K562 (cell line): ENCODE measurements at regions not wholly inside any gene's neighbourhood (a gene's known extent, or its start where the extent isn't known, plus 50 kb on each side); places are given as distances from the start of the nearest gene placed in this dataset.

Experiments
- ATF3 ChIP-seq, 2 experiments: fragments of 450-650 bp in 1 of 2; sonication (generic) in 1 of 2; formaldehyde crosslinking in 1 of 2; IDR thresholded peaks in 1 of 2; conservative IDR thresholded peaks in 1 of 2; 2 replicates each; pipeline versions ENCODE4 v1.6.1 to v1.8.1; 2016 to 2023; ENCODE audit warnings: mild to moderate bottlenecking in 2 of 2, moderate library complexity in 2 of 2, inconsistent platforms in 1 of 2, missing genetic modification reagents in 1 of 2
- CTCF ChIP-seq, 3 experiments: IDR thresholded peaks in 2 of 3; conservative IDR thresholded peaks in 1 of 3; 2 replicates each; pipeline ENCODE4 v1.5.1; 2011 to 2012; ENCODE audit warnings: low read length in 3 of 3, mild to moderate bottlenecking in 3 of 3, control low read depth in 2 of 3, improper control_type of control experiment in 1 of 3, inconsistent platforms in 1 of 3, low read depth in 1 of 3, mixed read lengths in 1 of 3, moderate library complexity in 1 of 3; ENCODE audit not compliant: insufficient read depth in 2 of 3
- E2F5 ChIP-seq: sonication (generic); formaldehyde crosslinking; IDR thresholded peaks from 2 replicates; pipeline ENCODE4 v1.8.0; 2022; ENCODE audit warnings: mild to moderate bottlenecking, missing genetic modification reagents
- FIP1L1 ChIP-seq: fragments of 200-400 bp; formaldehyde crosslinking; IDR thresholded peaks from 2 replicates; pipeline ENCODE4 v1.6.1; 2018; ENCODE audit warnings: mild to moderate bottlenecking, low read depth, low read length; ENCODE audit not compliant: poor library complexity, severe bottlenecking
- KDM1A ChIP-seq, 2 experiments: fragments of 450-650 bp; IDR thresholded peaks; 2 replicates each; pipeline ENCODE4 v1.6.1; 2016; ENCODE audit warnings: mild to moderate bottlenecking in 2 of 2
- KDM4B ChIP-seq, 2 experiments: fragments of 450-650 bp in 1 of 2; sonication (generic) in 1 of 2; IDR thresholded peaks; 2 replicates each; pipeline ENCODE4 v1.6.1; 2016 to 2017; ENCODE audit warnings: borderline replicate concordance in 2 of 2, antibody characterized with exemption in 1 of 2, low read depth in 1 of 2, mild to moderate bottlenecking in 1 of 2
- MEIS2 ChIP-seq: fragments of 450-650 bp; IDR thresholded peaks from 2 replicates; pipeline ENCODE4 v1.6.1; 2014; ENCODE audit warnings: mild to moderate bottlenecking; ENCODE audit not compliant: partially characterized antibody
- REST ChIP-seq, 2 experiments: fragments of 450-650 bp; formaldehyde crosslinking in 1 of 2; IDR thresholded peaks; 2 replicates each; pipeline versions ENCODE4 v1.4.0 to v1.6.1; 2014 to 2020; ENCODE audit warnings: mild to moderate bottlenecking in 2 of 2, borderline replicate concordance in 1 of 2, low read depth in 1 of 2
- RFX1 ChIP-seq: fragments of 450-650 bp; IDR thresholded peaks from 2 replicates; pipeline ENCODE4 v1.6.1; 2016; ENCODE audit warnings: mild to moderate bottlenecking, moderate library complexity
- SIN3A ChIP-seq, 2 experiments: fragments of 150-350 bp in 1 of 2; IDR thresholded peaks; 2 replicates each; pipeline ENCODE4 v1.6.1; 2011 to 2016; ENCODE audit warnings: borderline replicate concordance in 2 of 2, low read depth in 2 of 2, low read length in 2 of 2, mild to moderate bottlenecking in 2 of 2, moderate library complexity in 2 of 2; ENCODE audit not compliant: control insufficient read depth in 1 of 2
- SP1 ChIP-seq: sonication (generic); formaldehyde crosslinking; IDR thresholded peaks from 2 replicates; pipeline ENCODE4 v1.8.1; 2022; ENCODE audit warnings: mild to moderate bottlenecking, missing genetic modification reagents
- TCF7L2 ChIP-seq: fragments of 150-350 bp; IDR thresholded peaks from 2 replicates; pipeline ENCODE4 v1.6.1; 2016; ENCODE audit warnings: low read depth, mild to moderate bottlenecking, low read length, moderate library complexity
- TF ChIP-seq, protein P1 (sequence below): fragments of 250-450 bp; sonication (Bioruptor Pico); IDR thresholded peaks from 2 replicates; pipeline ENCODE4 v1.8.0; 2022; ENCODE audit warnings: moderate library complexity, mild to moderate bottlenecking, inconsistent platforms

GRCh38 chr7:130891254-130892094, 157.5 kb upstream of the KLF14 start:
- TF ChIP-seq SP1 (CRISPR knock-in tag) (no peak), SIN3A (IDR thresholded peaks at IDR 0.05; ENCODE audit: borderline replicate concordance in 2 of 2, control insufficient read depth in 1 of 2, low read depth in 2 of 2, low read length in 2 of 2) (no peak), KDM1A (IDR thresholded peaks at IDR 0.05) (no peak), RFX1 (no peak), ATF3 (IDR thresholded peaks at IDR 0.05) (no peak), ATF3 (CRISPR knock-in tag; conservative IDR thresholded peaks at IDR 0.05) (no peak), TCF7L2 (no peak), MEIS2 (no peak), KDM4B (IDR thresholded peaks at IDR 0.05; ENCODE audit: borderline replicate concordance in 2 of 2, low read depth in 1 of 2) (no peak), CTCF (IDR thresholded peaks at IDR 0.05 in 2 of 3, conservative IDR thresholded peaks at IDR 0.05 in 1 of 3; ENCODE audit: insufficient read depth in 2 of 3, low read depth in 1 of 3, low read length in 3 of 3) (no peak), REST (IDR thresholded peaks at IDR 0.05; ENCODE audit: borderline replicate concordance) (no peak), REST (CRISPR knock-in tag; IDR thresholded peaks at IDR 0.05; ENCODE audit: low read depth) (no peak), E2F5 (no peak), FIP1L1 (no peak)
- TF ChIP-seq, protein P1, sequence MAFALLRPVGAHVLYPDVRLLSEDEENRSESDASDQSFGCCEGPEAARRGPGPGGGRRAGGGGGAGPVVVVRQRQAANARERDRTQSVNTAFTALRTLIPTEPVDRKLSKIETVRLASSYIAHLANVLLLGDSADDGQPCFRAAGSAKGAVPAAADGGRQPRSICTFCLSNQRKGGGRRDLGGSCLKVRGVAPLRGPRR (CRISPR knock-in tag), result no peak
